HG03571 (cell line): ENCODE measurements at regions not wholly inside any gene's neighbourhood (a gene's known extent, or its start where the extent isn't known, plus 50 kb on each side); places are given as distances from the start of the nearest gene placed in this dataset.
"Not testable (repeated sequence)": the region's sequence is repeated elsewhere in the genome, so short reads cannot be mapped to it uniquely, and the experiment has no call there.

Experiments used
- ATAC-seq: cut with Tn5 transposase; IDR thresholded peaks from one replicate; pipeline ENCODE4 v1.9.1; 2021; ENCODE audit not compliant: unreplicated experiment

DNA sequence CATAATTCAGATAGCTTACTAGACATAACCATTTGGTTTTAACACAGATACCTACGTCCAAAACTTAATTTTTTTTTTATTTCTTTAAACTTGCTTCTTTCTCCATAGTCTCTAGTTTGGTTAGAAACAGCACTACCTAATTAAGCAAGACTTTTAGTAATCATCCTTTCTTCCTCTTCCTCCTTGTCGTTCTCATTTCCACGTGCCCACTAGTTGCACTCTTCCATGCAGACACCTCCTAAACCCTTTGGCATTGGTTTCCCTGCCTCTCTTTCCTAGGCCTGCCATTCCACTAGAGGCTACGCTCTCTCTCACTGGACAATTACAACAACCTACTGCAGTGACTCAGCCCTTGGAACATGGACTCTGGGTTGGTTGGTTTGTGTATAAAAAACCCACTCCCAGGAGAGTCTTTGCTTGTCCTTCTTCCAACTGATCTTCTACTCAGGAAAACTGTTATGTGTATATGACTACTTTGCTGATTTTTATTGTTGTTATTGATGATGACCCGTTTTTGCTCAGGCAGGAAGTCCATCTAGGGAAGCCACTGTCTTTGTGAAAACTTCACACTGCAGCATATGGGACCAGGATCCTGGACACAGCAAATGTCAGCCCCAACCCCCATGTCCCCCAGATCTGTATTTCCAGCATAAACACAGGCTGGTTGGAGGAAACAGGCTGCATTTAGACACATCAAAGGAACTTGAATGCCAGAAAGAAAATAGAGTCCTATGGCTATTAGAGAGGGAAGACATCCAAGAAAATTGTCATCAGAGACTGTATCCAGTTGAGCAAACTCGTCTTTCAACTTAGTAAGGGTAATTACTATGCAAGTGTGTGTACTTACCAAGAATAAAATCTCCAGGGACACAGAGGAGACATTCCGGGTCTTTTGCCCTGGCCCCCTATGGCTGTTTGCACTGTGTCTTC, 503.2 kb downstream of the GADD45G start:
- ATAC-seq = no peak

GRCh38 chr9:90112788-90113187, 508.0 kb downstream of the GADD45G start:
- ATAC-seq = no peak

DNA sequence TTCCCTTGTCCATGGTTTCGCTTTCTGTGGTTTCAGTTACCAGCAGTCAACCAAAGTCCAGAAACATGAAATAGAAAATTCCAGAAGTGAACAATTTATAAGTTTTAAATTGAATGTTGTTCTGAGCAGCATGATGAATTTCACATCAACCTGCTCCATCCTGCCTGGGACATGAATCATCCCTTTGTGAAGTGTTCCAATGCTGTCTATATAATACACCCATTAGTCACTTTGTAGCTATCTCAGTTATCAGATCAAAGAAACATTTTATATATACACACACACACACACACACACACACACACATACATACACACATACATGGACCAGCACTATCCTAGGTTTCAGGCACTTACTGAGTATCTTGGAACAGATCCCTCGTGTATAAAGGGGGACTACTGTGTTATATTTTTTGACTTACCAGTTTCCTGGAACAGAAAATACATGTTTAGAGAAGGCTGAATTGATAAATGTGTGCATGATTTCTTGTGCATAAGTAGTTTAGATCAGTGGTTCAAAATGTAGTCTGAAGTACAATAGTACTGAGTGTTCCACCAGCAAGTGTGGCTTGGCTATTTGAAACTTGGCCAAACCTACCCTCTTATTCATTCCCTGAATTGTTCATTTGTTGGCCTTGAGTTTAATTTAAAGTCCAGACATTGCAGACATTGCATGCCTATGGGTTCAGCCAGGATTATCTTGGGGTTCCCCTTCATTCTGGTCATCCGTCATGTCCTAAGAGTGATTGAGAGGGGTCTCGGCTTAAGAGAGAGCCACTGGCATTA, 510.0 kb downstream of the GADD45G start:
- ATAC-seq = no peak

GRCh38 chr9:90121762-90122161, 517.0 kb downstream of the GADD45G start:
- ATAC-seq = no peak

DNA sequence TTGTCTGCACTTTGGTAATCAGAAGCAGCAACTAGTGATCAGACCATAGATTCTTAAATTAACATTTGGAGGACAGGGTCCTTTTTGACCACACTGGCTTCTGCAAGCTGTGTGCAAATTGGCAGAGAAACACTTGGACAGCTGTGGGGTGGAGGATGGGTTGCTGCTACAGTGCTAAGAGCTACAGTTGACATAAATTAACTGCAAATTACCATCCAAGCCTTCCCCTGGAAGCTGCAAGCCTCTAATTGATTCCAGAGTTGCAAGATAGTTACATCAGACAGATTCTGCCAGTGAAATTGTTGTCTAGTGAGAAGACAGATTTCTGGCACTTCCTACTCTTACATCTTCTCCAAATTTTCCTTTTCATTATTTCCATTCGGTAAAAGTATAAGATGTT, 517.7 kb downstream of the DIRAS2 start:
- ATAC-seq = no peak

DNA sequence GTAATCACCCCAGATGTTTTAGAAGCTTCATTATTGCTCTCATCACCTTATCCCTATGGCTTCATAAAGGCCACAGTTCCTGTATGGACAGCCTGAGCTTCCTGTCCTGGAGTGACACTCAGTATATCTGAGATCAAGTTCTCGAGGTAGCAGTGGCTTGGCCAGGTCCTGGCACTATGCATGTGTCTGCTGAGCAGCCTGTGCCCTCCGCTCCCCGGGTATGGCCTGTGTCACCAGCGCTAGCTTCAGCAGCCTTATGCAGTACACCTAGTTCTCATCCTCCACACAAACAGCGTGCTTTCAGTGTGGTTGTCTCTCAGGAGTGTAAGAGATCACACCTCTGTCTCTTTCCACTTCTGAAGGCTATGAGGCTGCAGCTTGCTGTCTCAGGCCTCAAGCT, 514.7 kb downstream of the DIRAS2 start:
- no peak for ATAC-seq

- ATAC-seq = no peak
Observed at GRCh38 chr9:90128587-90129190, 513.9 kb downstream of the DIRAS2 start.

- no peak for ATAC-seq
Observed at GRCh38 chr9:90129446-90129845, 513.2 kb downstream of the DIRAS2 start.

- ATAC-seq = no peak
Observed at GRCh38 chr9:90131568-90131967, 511.1 kb downstream of the DIRAS2 start.

DNA sequence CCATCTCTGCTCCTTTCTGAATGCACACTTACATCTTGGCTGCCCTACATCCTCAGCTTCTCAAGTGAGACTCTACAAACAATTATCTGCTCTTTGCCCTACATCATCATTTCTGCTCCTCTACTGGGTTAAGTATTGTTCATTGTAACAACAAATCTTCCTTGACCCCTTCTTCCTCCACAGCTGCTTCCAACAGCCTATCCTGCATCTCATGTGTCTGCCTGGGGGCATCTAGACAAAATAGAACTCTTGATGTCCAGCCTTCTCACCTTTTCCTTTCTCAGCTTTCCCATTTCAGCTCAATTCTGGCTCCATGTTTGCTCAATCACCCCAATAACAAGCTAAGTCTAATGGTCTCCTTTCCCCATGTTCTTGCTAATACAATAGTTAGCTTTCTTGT, 509.8 kb downstream of the DIRAS2 start:
- no peak for ATAC-seq

DNA sequence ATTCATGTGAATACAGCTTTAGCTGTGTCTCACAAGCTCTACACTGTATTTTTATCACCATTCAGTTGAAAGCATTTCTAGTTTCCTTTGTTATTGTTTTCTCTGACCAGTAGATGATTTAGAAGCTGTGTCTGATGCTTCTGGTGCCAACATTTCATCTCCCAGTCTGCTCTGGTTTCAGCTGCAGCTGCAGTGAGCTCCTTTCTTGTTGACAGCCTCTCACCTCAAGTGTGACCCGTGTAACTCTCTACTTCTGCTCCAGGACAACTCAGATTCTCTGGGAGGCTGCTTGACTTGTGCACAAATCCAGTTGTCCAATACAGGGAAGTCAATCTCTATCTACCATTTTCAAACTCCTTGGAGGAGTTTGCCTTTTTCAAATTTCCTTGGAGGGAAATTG, 504.8 kb downstream of the DIRAS2 start:
- no peak for ATAC-seq

- ATAC-seq = no peak
Observed at GRCh38 chr9:90140131-90140818, 502.3 kb downstream of the DIRAS2 start.

DNA sequence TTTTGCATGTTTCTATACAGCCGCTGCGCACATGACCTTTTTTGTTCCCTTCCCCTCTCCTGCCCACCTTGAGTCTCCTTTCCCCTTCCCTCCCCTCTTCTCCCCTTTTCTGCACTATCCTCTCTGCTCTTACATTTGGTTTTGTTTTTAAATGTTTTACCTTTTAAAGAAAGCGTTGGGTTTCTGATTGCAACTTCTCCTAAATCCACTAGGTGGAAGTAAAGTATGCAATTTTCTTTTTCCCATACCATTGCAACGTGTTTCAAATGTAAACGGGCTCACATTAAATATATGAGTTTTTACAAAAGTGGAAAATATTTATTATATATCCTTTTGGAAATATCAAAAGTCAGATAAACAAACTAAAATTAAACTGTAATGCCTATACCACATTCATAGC, 500.9 kb downstream of the DIRAS2 start:
- no peak for ATAC-seq

DNA sequence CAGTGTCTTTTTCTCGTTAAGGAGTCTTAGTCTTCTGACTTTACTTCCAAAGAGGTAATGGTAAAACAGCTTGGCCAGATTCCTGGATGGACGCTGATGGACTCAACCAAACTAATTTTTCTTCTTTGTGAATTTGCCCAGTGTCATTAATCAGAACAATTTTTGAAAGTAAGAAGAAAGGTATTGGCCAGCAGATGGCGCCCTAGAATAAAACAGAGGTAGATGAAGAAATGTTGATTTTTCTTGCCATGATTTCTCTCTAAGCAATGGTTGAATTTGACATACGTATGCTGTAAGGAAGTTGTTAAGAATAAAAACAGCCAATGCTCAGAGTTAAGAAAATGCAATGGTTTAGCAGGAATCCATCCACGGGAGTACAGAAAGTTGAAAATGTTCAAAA, 500.0 kb downstream of the DIRAS2 start:
- ATAC-seq = no peak

GRCh38 chr9:90147426-90147825, 495.2 kb downstream of the DIRAS2 start:
- no peak for ATAC-seq

- no peak for ATAC-seq
Observed at GRCh38 chr9:90156318-90156717, 486.3 kb downstream of the DIRAS2 start.

DNA sequence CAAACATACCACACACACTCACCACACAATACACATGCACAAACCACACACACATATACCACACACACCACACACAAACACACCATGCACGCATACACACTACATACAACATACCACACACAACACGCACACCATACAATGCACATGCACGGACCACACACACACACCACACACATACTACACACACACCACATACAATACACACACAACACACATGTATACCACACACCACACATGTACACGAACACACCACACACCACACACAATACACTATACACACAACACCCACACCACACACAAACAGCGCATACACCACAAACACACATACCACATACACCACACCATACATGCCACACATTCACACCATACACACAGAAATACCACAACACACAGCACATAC, 480.3 kb downstream of the DIRAS2 start:
- no peak for ATAC-seq

DNA sequence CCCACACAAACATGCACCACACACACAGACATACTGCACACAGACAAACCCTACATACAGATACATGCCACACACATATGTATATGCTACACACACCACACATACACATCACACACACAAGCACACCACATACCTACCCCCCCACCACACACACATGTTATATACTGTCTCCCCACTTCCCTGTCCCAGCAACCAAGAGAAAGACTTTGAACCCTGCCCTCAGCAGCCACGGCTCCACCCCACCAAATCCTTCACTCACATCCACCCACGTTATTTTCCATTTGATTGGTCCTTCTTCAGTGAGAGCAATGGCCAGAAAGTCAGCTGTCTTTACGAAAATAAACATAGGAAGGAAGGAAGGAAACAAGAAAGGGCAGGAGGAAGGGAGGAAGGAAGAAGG, 479.8 kb downstream of the DIRAS2 start:
- ATAC-seq = no peak

DNA sequence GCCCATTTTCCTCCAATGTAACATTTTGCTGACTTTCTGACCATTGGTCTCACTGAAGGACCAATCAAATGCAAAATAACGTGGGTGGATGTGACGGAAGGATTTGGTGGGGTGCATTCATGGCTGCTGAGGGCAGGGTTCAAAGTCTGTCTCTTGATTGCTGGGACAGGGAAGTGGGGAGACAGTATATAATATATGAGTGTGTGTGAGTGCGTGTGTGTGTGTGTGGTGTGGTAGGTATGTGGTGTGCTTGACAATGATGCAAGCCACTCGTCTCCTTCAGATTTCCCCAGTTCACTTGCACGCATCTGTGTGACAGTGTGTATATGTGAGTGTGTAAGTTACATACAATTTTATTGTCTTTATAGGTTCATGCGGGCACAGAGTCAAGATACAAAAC, 477.3 kb downstream of the DIRAS2 start:
- no peak for ATAC-seq

DNA sequence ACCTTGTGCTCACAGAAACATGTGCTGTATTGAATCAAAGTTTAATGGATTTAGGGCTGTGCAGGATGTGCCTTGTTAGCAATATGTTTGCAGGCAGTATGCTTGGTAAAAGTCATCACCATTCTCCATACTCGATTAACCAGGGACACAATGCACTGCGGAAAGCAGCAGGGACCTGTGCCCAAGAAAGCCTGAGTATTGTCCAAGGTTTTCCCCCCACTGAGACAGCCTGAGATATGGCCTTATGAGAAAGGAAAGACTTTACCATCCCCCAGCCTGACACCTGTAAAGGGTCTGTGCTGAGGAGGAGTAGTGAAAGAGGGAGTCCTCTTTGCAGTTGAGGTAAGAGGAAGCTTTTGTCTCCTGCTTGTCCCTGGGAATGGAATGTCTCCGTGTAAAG, 476.2 kb downstream of the DIRAS2 start:
- not testable (repeated sequence) for ATAC-seq

- no peak for ATAC-seq
Observed at GRCh38 chr9:90167914-90168313, 474.7 kb downstream of the DIRAS2 start.
